GM21390 (cell line): ENCODE measurements at regions not wholly inside any gene's neighbourhood (a gene's known extent, or its start where the extent isn't known, plus 50 kb on each side); places are given as distances from the start of the nearest gene placed in this dataset.

ENCODE experiments used
- ATAC-seq: cut with Tn5 transposase; IDR thresholded peaks from one replicate; pipeline ENCODE4 v1.9.1; 2021; ENCODE audit not compliant: unreplicated experiment

DNA sequence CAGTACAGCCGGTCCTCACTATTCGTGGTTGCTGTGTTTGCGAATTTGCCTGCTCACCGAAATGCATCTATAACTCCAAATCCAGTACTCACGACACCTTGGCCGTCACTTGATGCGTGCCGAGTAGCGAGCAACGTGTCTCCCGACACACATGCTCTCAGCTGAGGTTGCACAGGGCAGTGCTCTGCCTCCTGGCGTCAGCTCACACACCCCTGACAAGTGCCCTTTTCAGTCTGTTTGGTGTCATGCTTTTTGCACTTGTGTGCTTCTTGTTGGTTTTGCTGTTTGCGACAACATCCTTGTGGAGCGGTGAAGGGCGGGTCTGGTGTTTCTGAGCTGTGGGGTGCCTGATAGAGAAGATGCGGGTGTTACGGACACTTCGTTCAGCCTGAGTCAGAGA is 110.4 kb upstream of the RFLNA start:
- no peak for ATAC-seq

DNA sequence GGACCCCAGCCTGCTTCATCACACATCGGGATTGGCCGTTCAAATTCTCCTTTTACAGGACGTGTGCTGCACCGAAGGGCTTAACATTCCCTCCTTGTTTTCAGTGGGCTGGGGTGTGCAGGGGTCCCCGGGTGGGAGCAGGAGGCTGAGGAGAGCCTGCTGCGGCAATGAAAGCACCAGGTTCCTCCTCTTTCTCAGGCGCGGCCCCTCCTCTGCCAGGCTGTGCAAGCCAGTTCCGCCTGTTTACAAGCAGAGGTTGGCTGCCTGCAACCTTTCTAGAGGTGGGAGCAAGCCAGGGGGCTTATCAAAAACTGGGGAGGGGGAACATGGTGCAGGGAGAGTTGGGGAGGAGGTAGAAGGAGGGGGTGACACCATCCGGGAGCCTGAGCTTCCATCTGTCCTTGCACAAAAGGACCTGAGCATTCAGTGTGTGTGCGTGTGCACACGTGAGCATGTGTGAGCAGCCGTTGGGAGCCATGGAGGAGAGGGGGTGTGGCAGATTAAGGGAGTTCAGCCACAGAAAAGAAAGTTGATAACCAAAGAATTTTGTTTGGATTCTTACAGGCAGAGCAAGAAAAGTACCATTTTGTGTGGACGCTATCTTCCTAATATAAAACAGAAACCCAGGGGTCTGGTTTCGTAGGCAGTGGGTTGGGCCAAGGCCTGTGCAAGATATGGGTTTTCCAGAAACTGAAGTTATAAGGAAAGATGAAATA is 108.8 kb upstream of the RFLNA start:
- no peak for ATAC-seq

DNA sequence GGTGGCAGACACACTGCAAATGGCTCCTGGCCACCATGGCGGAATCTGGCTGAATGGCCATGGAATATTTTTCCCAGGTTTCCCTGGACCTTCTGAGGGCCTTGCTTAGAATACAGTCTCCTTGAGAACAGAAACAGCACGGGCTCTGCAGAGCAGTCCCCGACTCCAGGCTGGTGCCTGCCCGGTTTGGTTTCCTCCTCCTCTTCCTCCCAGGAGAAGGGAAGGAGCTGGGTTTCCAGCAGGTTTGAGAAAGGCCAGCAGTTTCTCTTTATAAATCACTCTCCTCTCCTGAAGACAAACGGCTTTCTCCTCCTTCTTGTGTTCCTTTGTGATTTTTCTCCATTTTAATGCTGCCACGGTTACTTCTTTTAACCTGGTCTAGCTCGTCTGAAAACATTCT is 106.8 kb upstream of the RFLNA start:
- ATAC-seq = no peak

DNA sequence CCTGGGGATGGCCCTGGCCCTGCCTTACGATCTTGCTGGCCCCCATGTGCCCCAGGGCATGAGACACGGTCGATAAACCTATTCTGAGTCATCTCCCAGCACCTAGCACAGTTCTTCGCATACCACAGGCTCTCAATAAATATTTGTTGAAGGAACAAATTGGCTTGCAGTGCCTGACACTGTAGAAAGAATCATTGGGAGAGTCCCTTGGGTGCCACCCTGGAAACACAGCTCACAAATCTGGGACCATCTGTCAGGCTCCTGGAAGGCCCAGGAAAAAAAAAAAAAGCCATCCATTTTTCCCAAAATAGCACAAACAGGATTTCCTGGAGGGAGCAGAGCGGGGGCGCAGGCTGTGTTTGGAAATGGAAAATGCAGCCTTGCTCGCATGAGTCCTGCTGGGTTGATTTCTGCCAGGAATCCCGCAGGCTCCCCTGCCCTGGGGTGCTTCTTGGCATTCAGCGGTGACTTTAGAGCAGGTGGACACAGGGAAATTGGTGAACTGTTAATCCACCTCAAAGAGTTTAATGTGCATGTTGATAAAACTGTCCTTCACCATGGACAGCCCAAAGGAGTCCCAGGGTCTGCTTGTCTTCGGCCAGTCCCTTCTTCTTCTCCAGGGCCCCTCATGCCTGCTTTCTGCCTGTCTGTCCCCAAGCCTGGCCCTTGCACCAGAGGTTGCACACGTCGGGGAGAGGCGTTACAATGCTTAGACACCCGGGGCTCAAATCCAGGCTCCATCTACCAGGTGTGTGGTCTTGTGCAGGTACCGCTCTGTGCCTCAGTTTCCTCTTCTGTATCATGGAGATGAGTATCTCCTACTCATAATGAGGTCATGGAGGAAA is 106.1 kb upstream of the RFLNA start:
- no peak for ATAC-seq

DNA sequence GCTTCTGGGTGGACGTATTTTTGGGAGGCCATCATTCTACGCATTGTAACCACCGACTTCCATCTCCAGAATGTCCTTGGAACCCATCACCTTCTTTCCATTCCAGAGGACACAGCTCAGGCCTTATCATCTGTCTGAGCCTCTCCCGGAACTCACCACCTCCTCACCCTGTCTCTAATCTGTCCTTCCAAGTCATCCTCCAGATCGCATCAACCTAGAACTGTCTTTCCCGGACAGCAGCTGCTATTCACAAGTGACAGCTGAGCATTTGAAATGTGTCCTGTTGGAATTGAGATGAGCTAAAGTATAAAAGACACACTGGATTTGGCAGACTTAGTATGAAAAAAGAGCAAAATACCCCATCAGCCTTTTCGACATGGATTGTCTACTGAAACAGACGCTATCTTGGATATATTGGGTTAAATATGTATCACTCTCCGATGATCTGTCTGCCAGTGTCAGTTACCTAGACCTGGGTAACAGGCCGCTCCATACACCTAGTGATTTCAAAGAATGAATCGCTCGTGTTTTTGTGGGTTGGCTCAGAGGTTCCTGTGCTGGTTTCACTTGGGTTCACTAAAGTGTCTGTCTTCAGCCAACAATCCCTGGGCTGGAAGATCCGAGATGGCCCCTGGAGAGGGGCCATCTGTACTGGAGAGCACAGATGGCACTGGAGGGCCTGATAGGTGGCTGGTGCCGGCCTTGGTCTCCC is 104.4 kb upstream of the RFLNA start:
- no peak for ATAC-seq

- no peak for ATAC-seq
These were observed 103.9 kb upstream of the RFLNA start for GRCh38 chr12:124191024-124191359.

DNA sequence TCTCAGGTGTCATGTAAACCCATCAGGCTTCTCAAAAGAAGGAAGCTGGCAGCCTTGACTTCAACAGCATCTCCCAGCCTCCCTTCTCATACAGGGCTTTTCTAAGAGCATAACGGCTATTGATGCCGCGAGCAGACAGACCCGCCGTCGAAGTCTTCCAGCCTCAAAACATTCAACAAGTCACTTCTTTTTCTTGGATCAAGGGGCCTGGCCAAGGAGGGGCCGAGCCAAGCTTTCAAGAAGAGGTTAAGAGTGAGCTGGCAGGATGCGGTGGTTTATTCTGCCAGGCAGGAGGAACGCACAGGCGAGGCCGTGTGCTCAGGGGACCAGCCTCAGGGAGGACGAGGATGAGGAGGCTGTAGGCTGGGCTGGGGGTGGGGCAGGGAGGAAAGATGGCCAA is 102.9 kb upstream of the RFLNA start:
- ATAC-seq = no peak

- no peak for ATAC-seq
These were observed 100.5 kb upstream of the RFLNA start for GRCh38 chr12:124194264-124194892.

- ATAC-seq = no peak
These were observed 99.9 kb upstream of the RFLNA start for GRCh38 chr12:124194893-124195566.

DNA sequence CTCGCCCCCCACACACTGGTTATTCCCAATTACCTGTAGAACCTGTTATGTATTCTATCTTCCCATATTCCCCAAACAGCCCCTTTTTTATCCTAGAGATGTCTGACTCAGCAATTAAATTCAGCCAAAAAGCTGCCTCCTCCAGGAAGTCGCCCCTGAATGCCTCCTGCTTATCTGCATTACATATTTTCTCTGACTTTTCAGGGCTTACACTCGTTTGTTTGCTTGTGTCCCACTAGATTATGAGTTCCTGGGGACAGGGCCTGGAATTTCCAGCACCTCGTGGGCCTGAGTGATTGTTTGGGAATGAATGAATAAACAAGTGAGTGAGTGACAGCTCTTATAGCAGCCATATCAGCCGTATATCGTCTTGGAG is 99.3 kb upstream of the RFLNA start:
- no peak for ATAC-seq

DNA sequence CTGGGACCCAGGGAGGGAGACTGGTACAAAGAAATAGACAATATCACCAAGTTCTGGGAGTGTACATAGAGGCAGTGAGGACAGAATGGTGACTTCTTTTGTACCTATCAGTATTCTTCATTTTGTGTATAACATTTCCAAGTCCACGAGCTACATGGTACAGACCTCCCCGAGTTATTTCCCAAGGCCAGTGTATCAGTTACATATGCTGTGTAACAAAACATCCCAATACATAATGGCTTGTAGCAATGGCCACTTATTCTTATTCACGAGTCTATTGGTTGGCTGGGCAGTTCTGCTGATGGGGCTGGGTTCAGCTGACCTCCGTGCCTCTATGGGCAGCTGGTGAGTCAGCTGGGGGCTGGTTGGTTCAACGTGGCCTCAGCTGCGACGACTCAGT is 98.7 kb upstream of the RFLNA start:
- ATAC-seq = no peak

DNA sequence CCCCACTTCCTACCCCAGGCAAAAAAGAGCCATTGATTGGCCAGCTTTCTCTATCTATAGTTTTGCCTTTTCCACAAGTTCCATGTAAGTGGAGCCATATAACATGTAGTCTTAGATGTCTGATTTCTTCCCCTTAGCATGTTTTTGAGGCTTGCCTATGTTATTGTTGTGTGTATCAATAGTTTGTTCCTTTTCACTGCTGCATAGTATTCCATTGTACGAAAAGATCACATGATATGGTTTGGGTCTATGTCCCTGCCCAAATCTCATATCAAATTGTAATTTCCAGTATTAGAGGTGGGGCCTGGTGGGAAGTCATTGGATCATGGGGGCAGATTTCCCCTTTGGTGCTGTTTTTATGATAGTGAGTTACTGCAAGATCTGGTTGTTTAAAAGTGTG is 93.6 kb upstream of the RFLNA start:
- ATAC-seq = no peak

DNA sequence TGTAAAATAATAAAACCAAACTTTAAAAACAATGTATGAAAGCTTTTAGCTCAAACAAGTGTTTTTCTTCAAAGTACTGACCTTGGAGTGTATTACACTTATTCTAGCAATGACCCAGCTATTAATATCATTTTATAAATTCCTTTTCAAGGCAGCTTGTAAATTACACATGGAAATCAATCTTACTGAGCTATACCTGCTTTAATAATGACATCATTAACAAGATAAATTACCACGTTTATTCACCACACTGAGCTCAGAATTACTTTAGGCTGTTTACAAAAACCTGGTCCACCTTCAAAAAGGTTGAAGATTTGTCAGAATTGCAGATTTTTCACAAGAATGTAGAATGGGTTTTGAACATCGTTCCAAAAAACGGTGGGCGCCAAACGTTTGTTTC is 91.7 kb upstream of the RFLNA start:
- ATAC-seq = no peak

DNA sequence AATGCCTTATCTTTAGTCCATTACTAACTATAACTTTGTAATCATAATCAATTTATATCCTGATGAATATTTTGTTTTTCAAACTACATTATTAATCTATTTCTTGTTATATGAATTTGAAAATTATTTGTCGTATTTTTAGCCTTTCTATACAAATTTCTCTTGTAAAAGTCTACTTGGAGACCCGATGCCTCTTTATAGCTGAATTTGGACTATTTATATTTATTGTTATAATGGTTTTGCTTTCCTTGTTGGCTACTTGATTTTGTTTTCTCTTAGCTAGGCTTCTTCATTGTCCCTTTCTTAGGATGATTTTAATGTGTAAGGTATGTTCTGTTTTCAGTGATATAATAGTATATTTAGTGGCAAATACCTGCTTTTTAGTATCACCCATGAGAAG is 89.5 kb upstream of the RFLNA start:
- no peak for ATAC-seq

DNA sequence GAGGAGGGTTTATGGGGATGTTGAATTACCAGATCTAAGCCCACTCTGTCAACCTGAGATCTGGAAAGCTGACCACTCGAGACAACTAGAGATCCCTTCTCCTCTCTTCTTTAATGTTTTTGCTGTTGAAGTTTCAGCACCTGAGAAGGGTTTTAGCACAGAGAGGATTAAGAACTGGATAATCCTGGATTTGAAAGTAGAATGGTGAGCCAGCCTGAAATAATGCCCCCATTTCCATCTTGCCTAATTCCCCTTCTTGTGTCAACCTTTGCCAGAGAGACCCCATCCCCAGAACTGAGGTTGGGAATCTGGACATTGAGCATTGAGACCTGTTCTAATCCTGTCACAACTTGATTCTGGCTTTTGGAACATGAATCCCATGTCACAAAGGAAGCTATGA is 87.8 kb upstream of the RFLNA start:
- ATAC-seq = no peak

- no peak for ATAC-seq
These were observed 87.3 kb upstream of the RFLNA start for GRCh38 chr12:124207617-124208016.

GRCh38 chr12:124208489-124208888 is 86.4 kb upstream of the RFLNA start:
- ATAC-seq = no peak

DNA sequence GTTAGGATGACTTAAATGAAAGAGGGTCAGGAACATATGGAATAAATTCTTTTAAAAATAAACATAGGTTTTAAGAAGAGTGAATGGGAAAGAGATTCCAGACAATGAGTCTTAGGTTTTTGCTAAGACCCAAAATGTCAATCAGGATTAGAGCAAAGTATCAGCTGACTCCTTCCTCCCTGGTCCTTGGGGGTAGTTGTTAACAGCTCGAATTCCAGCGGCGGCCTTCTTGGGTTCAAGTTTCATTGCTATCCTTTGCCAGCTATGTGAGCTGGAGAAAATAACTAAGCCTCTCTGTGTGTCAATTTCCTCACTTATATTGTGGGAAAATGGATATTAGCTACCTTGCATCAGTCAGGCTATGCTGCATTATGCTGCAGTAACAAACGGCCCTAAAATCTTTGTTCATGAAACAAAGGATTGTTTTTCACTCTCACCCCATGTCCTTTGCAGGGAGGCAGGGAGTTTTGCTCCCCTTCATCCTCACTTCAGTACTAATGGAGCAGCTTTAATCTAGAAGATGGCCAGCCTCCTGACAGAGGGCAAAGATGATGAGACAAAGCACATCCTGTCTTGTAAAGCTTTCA is 83.8 kb upstream of the RFLNA start:
- ATAC-seq = no peak

DNA sequence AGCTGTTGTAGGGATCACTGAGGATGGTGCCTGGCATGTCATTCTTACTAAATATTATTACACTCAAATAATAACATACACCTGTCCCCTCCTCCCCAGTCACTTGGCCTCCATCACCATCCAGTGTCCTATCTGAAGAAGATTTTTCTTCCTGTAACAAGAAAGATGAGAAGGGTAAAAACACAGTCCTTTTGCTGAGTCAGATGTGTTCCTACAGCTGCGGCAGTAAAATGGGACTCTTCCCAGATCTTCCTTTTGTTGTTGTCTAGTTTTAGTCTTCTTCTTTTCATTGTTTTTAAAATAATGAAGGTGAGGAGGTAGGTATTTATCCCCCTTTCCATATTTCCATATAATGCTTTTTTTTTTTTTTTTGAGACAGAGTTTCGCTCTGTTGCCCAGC is 83.1 kb upstream of the RFLNA start:
- no peak for ATAC-seq

- no peak for ATAC-seq
These were observed 81.1 kb upstream of the RFLNA start for GRCh38 chr12:124213666-124214347.
